ENCODE measurements at regions not wholly inside any gene's neighbourhood (a gene's known extent, or its start where the extent isn't known, plus 50 kb on each side); places are given as distances from the start of the nearest gene placed in this dataset.
"Not testable (repeated sequence)": the region's sequence is repeated elsewhere in the genome, so short reads cannot be mapped to it uniquely, and the experiment has no call there.

DNA sequence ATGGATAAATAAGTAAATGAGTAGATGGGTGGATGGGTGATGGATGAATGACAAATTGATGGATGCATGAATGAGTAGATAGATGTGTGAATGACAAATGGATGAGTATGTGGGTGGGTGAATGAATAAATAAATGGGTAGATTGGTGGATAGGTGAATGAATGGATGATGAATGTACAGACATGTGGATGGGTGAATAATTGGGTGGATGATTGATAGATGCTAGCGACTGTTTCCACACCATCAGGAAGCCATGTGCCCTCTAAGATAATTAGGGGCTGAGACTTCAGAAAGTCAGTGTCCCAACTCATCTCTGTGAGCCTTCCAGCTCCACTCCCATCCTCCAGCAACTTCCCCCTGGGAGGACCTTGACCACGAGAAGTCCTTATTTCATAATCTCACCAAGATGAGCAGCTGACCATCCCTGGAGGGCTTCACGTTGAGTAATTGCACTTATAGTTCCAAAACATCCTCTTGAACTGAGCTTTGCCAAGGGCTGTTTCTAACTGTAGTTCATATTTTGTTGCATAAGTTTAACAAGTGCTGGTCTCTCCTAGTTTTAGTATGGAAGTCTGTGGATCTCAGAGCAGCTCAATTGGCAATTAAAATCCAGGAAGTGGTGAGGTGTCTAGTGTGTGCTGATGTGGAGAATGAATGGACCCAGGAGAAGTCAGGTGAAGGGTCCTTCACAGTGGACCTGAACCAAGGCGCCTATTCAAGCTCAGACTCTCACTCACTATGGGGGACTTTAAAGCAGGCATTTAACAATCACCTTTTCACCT, 295.7 kb downstream of the ADGRD1 start:
- in situ Hi-C loops (cut with MboI; ENCODE audit: low sequenced_read_pairs), result no loop called here

- in situ Hi-C loops (cut with MboI; ENCODE audit: low sequenced_read_pairs), result no loop called here
Observed at GRCh38 chr12:131250028-131250950, 296.6 kb downstream of the ADGRD1 start.

DNA sequence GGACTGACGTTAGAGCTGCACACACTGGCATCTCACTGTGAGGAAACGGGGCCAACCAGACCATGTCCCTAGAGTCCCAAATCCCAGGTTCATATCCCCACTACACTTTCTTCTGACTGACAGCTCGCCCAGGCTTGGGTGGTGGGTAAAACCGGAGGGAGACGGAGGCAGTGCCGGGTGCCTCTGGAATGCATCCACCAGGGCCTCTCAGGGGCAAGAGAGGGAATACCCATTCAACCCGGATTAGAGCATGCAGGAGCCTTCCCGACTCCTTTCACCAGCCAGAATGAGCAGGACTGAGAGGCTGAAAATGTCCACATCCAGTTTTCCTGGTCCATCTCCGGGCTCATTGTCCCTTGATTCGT, 297.2 kb downstream of the ADGRD1 start:
- in situ Hi-C loops (cut with MboI; ENCODE audit: low sequenced_read_pairs), result no loop called here

GRCh38 chr12:131251336-131252101, 297.8 kb downstream of the ADGRD1 start:
- in situ Hi-C loops (cut with MboI; ENCODE audit: low sequenced_read_pairs), result no loop called here

DNA sequence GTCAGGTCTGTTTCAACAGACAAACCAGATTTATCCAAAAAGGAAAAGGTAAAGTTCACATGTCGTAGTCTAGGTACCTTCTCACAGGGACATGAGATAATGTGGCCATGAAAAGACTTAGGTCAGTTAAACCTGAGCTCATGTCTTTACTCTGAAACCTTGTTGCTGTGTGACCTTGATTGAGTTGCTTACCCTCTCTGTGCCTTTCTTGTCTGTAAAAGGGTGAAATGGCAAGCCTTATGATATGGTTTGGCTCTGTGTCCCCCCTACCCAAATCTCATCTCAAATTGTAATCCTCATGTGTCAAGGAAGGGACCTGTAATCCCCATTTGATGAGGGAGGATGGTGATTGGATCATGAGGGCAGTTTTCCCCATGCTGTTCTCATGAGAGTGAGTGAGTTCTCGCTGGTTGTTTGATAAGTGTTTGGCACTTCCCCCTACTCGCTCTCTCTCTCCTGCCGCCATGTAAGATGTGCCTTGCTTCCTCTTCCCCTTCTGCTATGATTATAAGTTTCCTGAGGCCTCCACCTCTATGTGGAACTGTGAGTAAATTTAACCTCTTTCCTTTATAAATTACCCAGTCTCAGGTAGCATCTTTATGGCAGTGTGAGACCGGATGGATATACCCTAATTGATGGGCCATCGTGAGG, 299.8 kb downstream of the ADGRD1 start:
- in situ Hi-C loops (cut with MboI; ENCODE audit: low sequenced_read_pairs), result no loop called here

DNA sequence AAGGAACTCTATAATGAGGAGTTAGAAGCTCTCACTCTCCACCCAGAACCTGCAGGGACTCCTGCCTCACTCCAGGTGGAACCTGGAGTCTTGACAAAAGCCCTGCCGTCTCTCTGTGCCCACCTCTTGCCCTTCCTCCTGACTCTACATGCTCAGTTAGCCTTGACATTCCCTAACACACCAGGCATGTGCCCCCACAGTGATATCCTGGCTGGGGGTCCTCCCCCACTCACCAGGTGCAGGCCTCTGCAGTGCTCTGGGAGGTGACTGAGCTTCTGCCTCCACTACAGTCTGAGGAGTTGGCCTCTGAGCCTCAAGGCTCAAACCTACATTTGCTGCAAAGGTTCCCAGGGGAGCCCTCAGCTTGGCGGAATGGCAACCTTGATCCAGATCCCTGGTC, 300.7 kb downstream of the ADGRD1 start:
- in situ Hi-C loops (cut with MboI; ENCODE audit: low sequenced_read_pairs), result no loop called here

DNA sequence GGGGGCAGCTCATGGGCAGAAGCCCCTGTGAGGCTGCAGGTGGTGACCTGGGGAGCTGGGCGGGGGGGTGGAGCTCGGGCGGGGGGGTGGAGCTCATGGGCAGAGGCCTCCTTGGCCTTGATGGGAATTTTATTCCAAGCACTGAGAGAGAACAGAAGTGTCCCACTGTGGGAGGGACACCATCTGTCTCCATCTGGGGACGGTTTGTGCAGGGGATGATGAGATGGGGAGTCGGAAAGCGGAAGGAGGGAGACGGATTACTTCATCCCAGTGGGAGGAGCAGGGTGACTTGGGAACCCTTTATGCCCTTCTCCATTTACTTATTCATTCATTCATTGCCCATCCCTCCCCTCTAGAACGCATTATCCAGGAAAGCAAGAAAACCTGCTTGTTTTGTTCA, 304.7 kb downstream of the ADGRD1 start:
- in situ Hi-C loops (cut with MboI; ENCODE audit: low sequenced_read_pairs), result no loop called here

- in situ Hi-C loops (cut with MboI; ENCODE audit: low sequenced_read_pairs), result no loop called here
Observed at GRCh38 chr12:131260251-131260905, 306.7 kb downstream of the ADGRD1 start.

GRCh38 chr12:131260954-131261353, 307.2 kb downstream of the ADGRD1 start:
- in situ Hi-C loops (cut with MboI; ENCODE audit: low sequenced_read_pairs), result no loop called here

DNA sequence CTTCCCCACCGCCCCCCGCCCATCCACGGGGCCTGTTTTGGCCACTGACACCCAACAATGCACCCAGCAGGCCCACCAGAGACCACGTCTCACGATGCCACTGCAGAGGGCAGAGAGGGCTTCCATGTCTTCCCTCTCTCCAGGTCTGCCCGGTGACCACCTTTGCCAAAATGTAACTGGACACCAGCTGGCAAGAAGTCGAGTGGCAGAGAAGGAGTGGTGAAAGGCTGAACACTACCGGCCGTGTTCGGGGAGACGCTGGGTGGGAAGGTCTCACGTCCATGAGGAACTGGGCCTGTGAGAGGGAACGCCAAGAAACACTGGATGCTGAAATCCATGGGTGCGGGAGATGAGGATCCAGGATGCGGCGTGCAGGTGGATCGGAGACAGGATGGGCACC, 308.2 kb downstream of the ADGRD1 start:
- in situ Hi-C loops (cut with MboI; ENCODE audit: low sequenced_read_pairs), result no loop called here

GRCh38 chr12:131263626-131264025, 309.9 kb downstream of the ADGRD1 start:
- in situ Hi-C loops (cut with MboI; ENCODE audit: low sequenced_read_pairs), result no loop called here

GRCh38 chr12:131264635-131265034, 310.9 kb downstream of the ADGRD1 start:
- in situ Hi-C loops (cut with MboI; ENCODE audit: low sequenced_read_pairs), result no loop called here

DNA sequence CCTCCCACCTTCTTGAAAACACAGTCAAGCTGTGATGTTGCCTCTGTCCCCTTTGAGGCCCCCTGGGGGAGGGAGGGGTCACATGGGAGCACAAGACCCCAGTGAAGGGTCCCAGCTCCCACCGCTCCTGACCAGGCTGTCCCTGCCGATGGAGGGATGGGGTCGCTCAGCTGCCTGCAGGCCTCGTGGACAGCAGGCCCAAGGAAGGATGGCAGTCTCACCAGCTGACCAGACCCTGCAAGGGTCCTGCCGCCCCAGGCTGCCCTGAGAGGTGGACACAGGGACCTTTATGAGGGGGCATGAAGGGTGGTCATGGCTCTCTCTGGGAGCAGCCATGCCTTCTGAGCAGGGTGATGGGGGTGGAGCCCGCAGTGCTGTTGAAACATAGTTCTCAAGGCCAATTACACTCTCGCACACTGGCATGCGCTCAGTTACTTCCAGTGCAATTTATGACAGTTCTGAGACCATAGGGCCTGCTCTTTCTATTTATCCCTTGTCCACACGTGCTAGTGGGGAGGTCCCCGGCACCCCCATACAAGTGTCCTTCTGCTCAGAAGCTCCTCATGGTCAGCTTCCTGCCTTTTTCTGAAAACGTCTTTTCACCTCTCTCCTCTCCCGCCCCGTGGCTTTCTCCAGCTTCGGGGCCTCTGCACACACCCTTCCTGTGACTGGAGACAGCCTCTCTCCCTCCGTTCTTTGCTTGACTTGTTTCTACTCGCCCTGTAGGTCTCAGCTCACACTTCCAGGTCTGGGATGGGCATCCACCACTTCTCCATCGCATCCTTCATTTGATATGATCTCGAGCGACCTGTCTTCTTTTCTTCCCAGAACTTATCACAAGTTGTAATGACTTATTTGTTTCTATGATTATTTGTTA, 313.1 kb downstream of the ADGRD1 start:
- in situ Hi-C loops (cut with MboI; ENCODE audit: low sequenced_read_pairs), result no loop called here

DNA sequence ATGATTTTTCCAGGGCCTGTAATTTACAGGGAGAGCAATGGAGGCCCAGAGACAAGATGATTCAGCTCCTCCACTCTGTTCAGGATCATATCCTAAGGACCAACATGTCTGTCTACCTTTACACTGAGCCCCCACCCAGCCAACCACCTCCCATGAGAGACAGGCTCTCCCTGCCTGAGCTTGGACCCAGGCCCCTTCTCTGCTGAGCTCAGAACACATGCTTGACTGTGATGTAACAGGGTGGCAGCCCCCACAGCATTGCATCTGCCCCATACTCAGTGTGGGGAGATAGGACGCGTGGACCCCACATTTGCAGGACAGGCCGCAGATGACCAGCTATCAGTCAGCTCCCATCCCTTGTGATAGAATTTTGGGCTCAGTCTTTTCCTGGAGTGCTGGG, 313.9 kb downstream of the ADGRD1 start:
- in situ Hi-C loops (cut with MboI; ENCODE audit: low sequenced_read_pairs), result no loop called here

GRCh38 chr12:131268123-131268522, 314.4 kb downstream of the ADGRD1 start:
- in situ Hi-C loops (cut with MboI; ENCODE audit: low sequenced_read_pairs), result not testable (repeated sequence)

DNA sequence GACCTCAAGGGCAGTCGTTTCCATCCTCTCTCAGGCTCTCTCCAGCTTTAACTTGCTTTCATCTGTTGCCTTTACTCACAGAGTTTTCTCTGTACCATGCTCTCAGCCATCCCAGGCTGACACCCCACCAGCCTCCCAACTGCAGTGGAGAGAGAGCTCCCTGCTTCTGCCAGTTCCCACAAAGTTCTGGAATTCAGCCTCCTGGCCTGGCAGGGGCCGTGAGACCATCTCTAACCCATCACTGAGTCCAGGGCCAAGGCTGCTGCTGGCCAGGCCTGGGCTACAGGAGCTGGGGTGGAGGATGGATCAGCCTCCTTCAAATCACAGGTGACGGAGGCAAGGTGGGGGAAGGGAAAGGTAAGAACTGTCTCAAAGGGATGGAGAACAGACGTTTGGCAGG, 314.9 kb downstream of the ADGRD1 start:
- in situ Hi-C loops (cut with MboI; ENCODE audit: low sequenced_read_pairs), result not testable (repeated sequence)

DNA sequence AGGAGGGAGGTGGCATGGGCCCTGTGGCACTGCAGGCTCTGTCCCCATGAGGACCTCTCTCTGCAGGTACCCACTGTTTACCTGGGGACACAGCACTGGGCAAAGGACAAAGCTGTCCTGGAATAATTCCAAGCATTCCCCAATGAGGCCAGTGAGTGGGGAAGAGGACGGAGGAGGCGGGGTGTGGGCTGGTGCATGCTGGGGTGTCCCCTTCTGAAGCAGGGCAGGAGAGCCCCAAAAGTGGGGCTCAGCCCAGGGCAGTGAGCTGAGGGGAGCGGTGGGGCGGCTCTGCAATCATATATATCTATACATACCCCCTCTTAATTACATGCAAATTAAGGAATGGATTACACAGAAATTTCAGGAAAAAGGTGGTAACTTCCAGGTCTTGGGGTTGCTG, 315.8 kb downstream of the ADGRD1 start:
- in situ Hi-C loops (cut with MboI; ENCODE audit: low sequenced_read_pairs), result no loop called here

DNA sequence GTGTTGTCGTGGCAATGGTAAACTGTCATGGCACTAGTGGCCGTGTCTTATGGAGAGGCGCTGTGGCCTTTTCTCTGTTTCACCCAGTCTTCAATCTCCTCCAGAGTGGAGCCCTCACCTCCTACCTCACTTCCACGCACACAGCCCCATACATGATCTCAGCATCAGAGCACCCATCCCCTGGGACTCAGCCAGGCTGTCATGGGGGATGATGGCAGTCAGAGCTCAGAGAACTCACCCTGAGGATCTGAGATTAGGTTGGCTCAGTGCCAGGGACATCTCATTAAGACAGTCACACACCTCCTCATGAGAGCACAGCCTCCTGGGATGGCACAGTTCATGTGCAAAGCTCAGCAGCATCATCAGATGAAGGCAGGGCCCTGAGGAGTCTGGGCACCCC, 316.3 kb downstream of the ADGRD1 start:
- in situ Hi-C loops (cut with MboI; ENCODE audit: low sequenced_read_pairs), result not testable (repeated sequence)

DNA sequence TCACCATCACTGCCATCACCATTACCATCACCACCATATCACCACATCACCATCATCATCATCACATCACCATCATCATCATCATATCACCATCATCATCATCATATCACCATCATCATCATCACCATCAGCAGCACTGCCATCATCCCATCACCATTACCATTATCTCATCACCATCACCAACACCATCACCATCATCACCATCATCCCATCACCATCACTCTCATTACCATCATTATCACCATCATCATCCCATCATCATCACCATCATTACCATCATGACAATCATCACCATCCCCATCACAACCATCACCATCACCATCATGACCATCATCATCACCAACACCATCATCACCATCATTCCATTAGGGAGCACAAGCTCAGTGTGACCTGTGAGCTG, 318.0 kb downstream of the ADGRD1 start:
- in situ Hi-C loops (cut with MboI; ENCODE audit: low sequenced_read_pairs), result no loop called here

All from HL-60/S4 treated with phorbol 12-myristate 13-acetate at 8.2 ng/mL for 4 days and 3 days (cell line).